ENCODE measurements at regions not wholly inside any gene's neighbourhood (a gene's known extent, or its start where the extent isn't known, plus 50 kb on each side); places are given as distances from the start of the nearest gene placed in this dataset.

GRCh38 chr19:30319411-30319810 is 52.8 kb upstream of the ZNF536 start:
- POLR2A ChIA-PET = no interaction called here
- H3K4me3 ChIP-seq (ENCODE audit: low read depth, low read length) = no peak overlapping the region
- DNase-seq (ENCODE audit: low read depth, low spot score) = no peak
- TF ChIP-seq, protein P1, sequence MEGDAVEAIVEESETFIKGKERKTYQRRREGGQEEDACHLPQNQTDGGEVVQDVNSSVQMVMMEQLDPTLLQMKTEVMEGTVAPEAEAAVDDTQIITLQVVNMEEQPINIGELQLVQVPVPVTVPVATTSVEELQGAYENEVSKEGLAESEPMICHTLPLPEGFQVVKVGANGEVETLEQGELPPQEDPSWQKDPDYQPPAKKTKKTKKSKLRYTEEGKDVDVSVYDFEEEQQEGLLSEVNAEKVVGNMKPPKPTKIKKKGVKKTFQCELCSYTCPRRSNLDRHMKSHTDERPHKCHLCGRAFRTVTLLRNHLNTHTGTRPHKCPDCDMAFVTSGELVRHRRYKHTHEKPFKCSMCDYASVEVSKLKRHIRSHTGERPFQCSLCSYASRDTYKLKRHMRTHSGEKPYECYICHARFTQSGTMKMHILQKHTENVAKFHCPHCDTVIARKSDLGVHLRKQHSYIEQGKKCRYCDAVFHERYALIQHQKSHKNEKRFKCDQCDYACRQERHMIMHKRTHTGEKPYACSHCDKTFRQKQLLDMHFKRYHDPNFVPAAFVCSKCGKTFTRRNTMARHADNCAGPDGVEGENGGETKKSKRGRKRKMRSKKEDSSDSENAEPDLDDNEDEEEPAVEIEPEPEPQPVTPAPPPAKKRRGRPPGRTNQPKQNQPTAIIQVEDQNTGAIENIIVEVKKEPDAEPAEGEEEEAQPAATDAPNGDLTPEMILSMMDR (IDR thresholded peaks at IDR 0.05; ENCODE audit: insufficient read depth, low read length, missing control alignments) = no peak
- CTCF ChIA-PET = no interaction called here

DNA sequence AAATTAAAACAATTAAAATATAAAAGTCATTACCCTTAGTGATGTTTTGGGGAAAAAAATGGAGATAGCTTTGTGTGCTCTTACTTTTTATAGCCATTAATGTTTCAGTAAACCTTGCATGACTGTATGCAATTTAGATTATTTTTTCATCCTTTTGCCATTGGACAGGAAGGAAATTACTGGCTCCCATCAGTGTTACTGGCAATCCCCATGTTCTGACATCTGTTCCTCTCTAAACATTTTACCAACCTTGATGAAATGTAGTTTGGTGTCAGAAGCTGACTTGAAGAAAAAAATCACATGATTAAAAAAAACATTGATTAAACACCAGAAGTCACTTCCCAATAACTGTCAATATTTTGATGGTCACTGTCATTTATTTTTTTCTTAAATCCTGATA is 52.3 kb upstream of the ZNF536 start:
- CTCF ChIA-PET = no interaction called here

GRCh38 chr19:30320466-30320865 is 51.7 kb upstream of the ZNF536 start:
- no peak for DNase-seq (ENCODE audit: low read depth, low spot score)
- no peak overlapping the region for H3K4me3 ChIP-seq (ENCODE audit: low read depth, low read length)
- TF ChIP-seq, protein P1 (IDR thresholded peaks at IDR 0.05; ENCODE audit: insufficient read depth, low read length, missing control alignments) = no peak
- CTCF ChIA-PET = no interaction called here
- POLR2A ChIA-PET = no interaction called here

More for the DNA sequence above, 52.3 kb upstream of the ZNF536 start:
- TF ChIP-seq, protein P1 (IDR thresholded peaks at IDR 0.05; ENCODE audit: insufficient read depth, low read length, missing control alignments) = no peak
- POLR2A ChIA-PET = no interaction called here
- no peak for DNase-seq (ENCODE audit: low read depth, low spot score)
- H3K4me3 ChIP-seq (ENCODE audit: low read depth, low read length) = no peak overlapping the region

- no peak for DNase-seq (ENCODE audit: low read depth, low spot score)
- POLR2A ChIA-PET = no interaction called here
- TF ChIP-seq, protein P1 (IDR thresholded peaks at IDR 0.05; ENCODE audit: insufficient read depth, low read length, missing control alignments) = no peak
- CTCF ChIA-PET = no interaction called here
- H3K4me3 ChIP-seq (ENCODE audit: low read depth, low read length) = no peak overlapping the region
These were observed 51.3 kb upstream of the ZNF536 start for GRCh38 chr19:30320916-30321315.
